ENCODE measurements at regions not wholly inside any gene's neighbourhood (a gene's known extent, or its start where the extent isn't known, plus 50 kb on each side); places are given as distances from the start of the nearest gene placed in this dataset.
A peak's percentile ranks its signal among the peaks of the same experiment; 100 is the strongest.

DNA sequence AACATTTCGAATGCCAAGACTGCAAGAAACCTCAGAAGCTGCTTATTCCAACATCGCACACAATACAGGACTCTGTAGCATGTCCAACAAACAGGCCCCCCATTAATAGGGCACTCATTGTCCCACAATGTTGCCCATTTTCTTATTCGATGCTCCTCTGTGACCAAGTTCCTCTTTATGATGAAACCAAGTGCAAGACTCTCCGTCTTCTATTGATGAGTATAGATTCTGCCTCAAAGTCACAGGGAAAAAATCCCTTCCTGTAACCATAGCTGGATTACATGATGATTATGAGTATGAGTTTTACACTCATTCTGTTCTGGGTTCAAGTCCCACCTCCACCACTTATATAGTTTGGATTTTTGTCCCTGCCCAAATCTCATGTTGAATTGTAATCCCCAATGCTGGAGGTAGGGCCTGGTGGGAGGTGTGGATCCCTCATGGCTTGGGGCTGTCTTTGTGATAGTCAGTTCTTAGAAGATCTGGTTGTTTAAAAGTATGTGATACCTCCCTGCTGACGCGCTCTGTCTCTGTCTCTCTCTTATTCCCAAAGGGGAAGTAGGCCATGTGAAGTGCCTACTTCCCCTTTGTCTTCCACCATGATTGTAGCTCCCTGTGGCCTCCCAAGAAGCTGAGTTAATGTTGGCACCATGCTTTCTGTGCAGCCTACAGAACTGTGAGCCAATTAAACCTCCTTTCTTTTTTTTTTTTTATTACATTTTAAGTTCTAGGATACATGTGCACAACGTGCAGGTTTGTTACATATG, 148.7 kb downstream of the OSR1 start:
- TF ChIP-seq SPI1 (IDR thresholded peaks at IDR 0.05; ENCODE audit: borderline replicate concordance, low read depth) (peak; percentile 82), POLR2AphosphoS5 (IDR thresholded peaks at IDR 0.05; ENCODE audit: low read depth) (no peak), GABPA (IDR thresholded peaks at IDR 0.05; ENCODE audit: low read depth) (no peak)
- TF ChIP-seq, protein P1, sequence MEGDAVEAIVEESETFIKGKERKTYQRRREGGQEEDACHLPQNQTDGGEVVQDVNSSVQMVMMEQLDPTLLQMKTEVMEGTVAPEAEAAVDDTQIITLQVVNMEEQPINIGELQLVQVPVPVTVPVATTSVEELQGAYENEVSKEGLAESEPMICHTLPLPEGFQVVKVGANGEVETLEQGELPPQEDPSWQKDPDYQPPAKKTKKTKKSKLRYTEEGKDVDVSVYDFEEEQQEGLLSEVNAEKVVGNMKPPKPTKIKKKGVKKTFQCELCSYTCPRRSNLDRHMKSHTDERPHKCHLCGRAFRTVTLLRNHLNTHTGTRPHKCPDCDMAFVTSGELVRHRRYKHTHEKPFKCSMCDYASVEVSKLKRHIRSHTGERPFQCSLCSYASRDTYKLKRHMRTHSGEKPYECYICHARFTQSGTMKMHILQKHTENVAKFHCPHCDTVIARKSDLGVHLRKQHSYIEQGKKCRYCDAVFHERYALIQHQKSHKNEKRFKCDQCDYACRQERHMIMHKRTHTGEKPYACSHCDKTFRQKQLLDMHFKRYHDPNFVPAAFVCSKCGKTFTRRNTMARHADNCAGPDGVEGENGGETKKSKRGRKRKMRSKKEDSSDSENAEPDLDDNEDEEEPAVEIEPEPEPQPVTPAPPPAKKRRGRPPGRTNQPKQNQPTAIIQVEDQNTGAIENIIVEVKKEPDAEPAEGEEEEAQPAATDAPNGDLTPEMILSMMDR (IDR thresholded peaks at IDR 0.05; ENCODE audit: insufficient read depth, low read length) = no peak
- no peak overlapping the region for H3K27ac ChIP-seq (replicated peaks)
- no peak overlapping the region for H3K4me3 ChIP-seq (replicated peaks; ENCODE audit: insufficient read depth, low read length)
- no peaks in the 10 kb centered on the region for H3K27me3 ChIP-seq (ENCODE audit: insufficient read depth, poor library complexity, severe bottlenecking)
- peak; percentile 21 to 48 for DNase-seq (ENCODE audit: low read depth in 1 of 2, low spot score in 1 of 2)

GRCh38 chr2:19208479-19209199, 149.8 kb downstream of the OSR1 start:
- Histone ChIP-seq H3K4me3 (replicated peaks; ENCODE audit: insufficient read depth, low read length) (no peak overlapping the region), H3K27me3 (ENCODE audit: insufficient read depth, poor library complexity, severe bottlenecking) (no peaks in the 10 kb centered on the region), H3K27ac (replicated peaks) (no peak overlapping the region)
- no peak for TF ChIP-seq GABPA (IDR thresholded peaks at IDR 0.05; ENCODE audit: low read depth)
- TF ChIP-seq, protein P1 (IDR thresholded peaks at IDR 0.05; ENCODE audit: insufficient read depth, low read length) = no peak
- no peak for TF ChIP-seq SPI1 (IDR thresholded peaks at IDR 0.05; ENCODE audit: borderline replicate concordance, low read depth)
- no peak for DNase-seq (ENCODE audit: low read depth in 1 of 2, low spot score in 1 of 2)

- Histone ChIP-seq H3K4me3 (replicated peaks; ENCODE audit: insufficient read depth, low read length) (no peak overlapping the region), H3K27ac (replicated peaks) (no peak overlapping the region), H3K27me3 (ENCODE audit: insufficient read depth, poor library complexity, severe bottlenecking) (no peaks in the 10 kb centered on the region)
- TF ChIP-seq REST (IDR thresholded peaks at IDR 0.05; ENCODE audit: insufficient replicate concordance, low read depth) (no peak), GABPA (IDR thresholded peaks at IDR 0.05; ENCODE audit: low read depth) (no peak), SPI1 (IDR thresholded peaks at IDR 0.05; ENCODE audit: borderline replicate concordance, low read depth) (no peak), POLR2AphosphoS5 (IDR thresholded peaks at IDR 0.05; ENCODE audit: low read depth) (no peak)
- TF ChIP-seq, protein P1 (IDR thresholded peaks at IDR 0.05; ENCODE audit: insufficient read depth, low read length) = no peak
- DNase-seq (ENCODE audit: low read depth in 1 of 2, low spot score in 1 of 2) = no peak
Measured at GRCh38 chr2:19207452-19207851, 151.0 kb downstream of the OSR1 start.

GRCh38 chr2:19205983-19206533, 152.4 kb downstream of the OSR1 start:
- no peaks in the 10 kb centered on the region for H3K27me3 ChIP-seq (ENCODE audit: insufficient read depth, poor library complexity, severe bottlenecking)
- TF ChIP-seq, protein P1 (IDR thresholded peaks at IDR 0.05; ENCODE audit: insufficient read depth, low read length) = no peak
- no peak for TF ChIP-seq POLR2AphosphoS5 (IDR thresholded peaks at IDR 0.05; ENCODE audit: low read depth)
- no peak for TF ChIP-seq SPI1 (IDR thresholded peaks at IDR 0.05; ENCODE audit: borderline replicate concordance, low read depth)
- TF ChIP-seq GABPA (IDR thresholded peaks at IDR 0.05; ENCODE audit: low read depth) = no peak
- no peak for TF ChIP-seq REST (IDR thresholded peaks at IDR 0.05; ENCODE audit: insufficient replicate concordance, low read depth)
- DNase-seq (ENCODE audit: low read depth in 1 of 2, low spot score in 1 of 2) = no peak
- H3K27ac ChIP-seq (replicated peaks) = no peak overlapping the region
- H3K4me3 ChIP-seq (replicated peaks; ENCODE audit: insufficient read depth, low read length) = no peak overlapping the region
